Suprapubic skin (tissue), 4 donors: ENCODE measurements at regions not wholly inside any gene's neighbourhood (a gene's known extent, or its start where the extent isn't known, plus 50 kb on each side); places are given as distances from the start of the nearest gene placed in this dataset.

Source experiments
- DNase-seq, 2 donors: peaks; one replicate each; pipeline ENCODE4 v3.0.0-alpha.2; 2019; ENCODE audit warnings: low spot score in 2 of 2
- H3K27ac ChIP-seq: fragments of 200-600 bp; sonication (generic); one replicate; pipeline ENCODE4 v1.5.1; 2019
- H3K27me3 ChIP-seq: fragments of 200-600 bp; sonication (generic); one replicate; pipeline ENCODE4 v1.5.1; 2019
- H3K36me3 ChIP-seq: fragments of 200-600 bp; sonication (generic); one replicate; pipeline ENCODE4 v1.5.1; 2019
- H3K4me1 ChIP-seq: fragments of 200-600 bp; sonication (generic); one replicate; pipeline ENCODE4 v1.5.1; 2019
- H3K4me3 ChIP-seq: fragments of 200-600 bp; sonication (generic); one replicate; pipeline ENCODE4 v1.5.1; 2019; ENCODE audit warnings: mild to moderate bottlenecking
- H3K9me3 ChIP-seq: fragments of 200-600 bp; sonication (generic); one replicate; pipeline ENCODE4 v1.5.1; 2019
- CTCF ChIP-seq, 2 donors: fragments of 200-600 bp in 1 of 2; fragments of 450-650 bp in 1 of 2; sonication (generic) in 1 of 2; IDR thresholded peaks; one replicate each; pipeline ENCODE4 v1.5.1; 2016 to 2019; ENCODE audit warnings: antibody characterized with exemption in 2 of 2, mild to moderate bottlenecking in 1 of 2, moderate library complexity in 1 of 2
- EP300 ChIP-seq: sonication (generic); formaldehyde crosslinking; IDR thresholded peaks from one replicate; pipeline ENCODE4 v1.6.1; 2017; ENCODE audit warnings: antibody characterized with exemption
- POLR2A ChIP-seq, 2 donors: fragments of 450-650 bp; IDR thresholded peaks; one replicate each; pipeline ENCODE4 v1.6.1; 2017; ENCODE audit warnings: antibody characterized with exemption in 2 of 2, mild to moderate bottlenecking in 2 of 2, moderate library complexity in 2 of 2
- POLR2AphosphoS5 ChIP-seq, 3 donors: sonication (generic); formaldehyde crosslinking; IDR thresholded peaks; one replicate each; pipeline ENCODE4 v1.6.1; 2017; ENCODE audit warnings: antibody characterized with exemption in 3 of 3
- WGBS: methylation state at CpG from one replicate; pipeline ENCODE4 v1.1.5; 2018; 5-methylcytosine and 5-hydroxymethylcytosine counted together

GRCh38 chr13:73397496-73398305 is 338.9 kb downstream of the KLF5 start:
- WGBS = 83% methylated on average over 8 of the region's 8 CpGs
- H3K36me3 ChIP-seq = no peaks in the 10 kb centered on the region
- no peaks in the 10 kb centered on the region for H3K27me3 ChIP-seq
- H3K9me3 ChIP-seq = no peaks in the 10 kb centered on the region
- TF ChIP-seq POLR2AphosphoS5 (IDR thresholded peaks at IDR 0.05) = no peak
- no peak for TF ChIP-seq EP300
- no peak for TF ChIP-seq POLR2A (IDR thresholded peaks at IDR 0.05)
- no peak for TF ChIP-seq CTCF (IDR thresholded peaks at IDR 0.05)
- DNase-seq = no peak
- H3K27ac ChIP-seq = no peak overlapping the region
- no peak overlapping the region for H3K4me3 ChIP-seq
- peaks cover 21% of the 10 kb centered on the region for H3K4me1 ChIP-seq

- Histone ChIP-seq H3K36me3 (no peaks in the 10 kb centered on the region), H3K27ac (no peak overlapping the region), H3K4me1 (peaks cover 8% of the 10 kb centered on the region), H3K4me3 (no peak overlapping the region), H3K9me3 (no peaks in the 10 kb centered on the region), H3K27me3 (no peaks in the 10 kb centered on the region)
- no peak for DNase-seq
- TF ChIP-seq CTCF (IDR thresholded peaks at IDR 0.05) = no peak
- no peak for TF ChIP-seq POLR2A (IDR thresholded peaks at IDR 0.05)
- no peak for TF ChIP-seq EP300
- no peak for TF ChIP-seq POLR2AphosphoS5 (IDR thresholded peaks at IDR 0.05)
These were observed 335.3 kb downstream of the KLF5 start for GRCh38 chr13:73394066-73394465.

GRCh38 chr13:73390100-73390499 is 331.3 kb downstream of the KLF5 start:
- no peak for TF ChIP-seq CTCF (IDR thresholded peaks at IDR 0.05)
- TF ChIP-seq EP300 = no peak
- no peak for TF ChIP-seq POLR2AphosphoS5 (IDR thresholded peaks at IDR 0.05)
- TF ChIP-seq POLR2A (IDR thresholded peaks at IDR 0.05) = no peak
- no peaks in the 10 kb centered on the region for H3K36me3 ChIP-seq
- no peak for DNase-seq
- WGBS = 90% methylated on average over 2 of the region's 2 CpGs
- H3K27ac ChIP-seq = no peak overlapping the region
- H3K27me3 ChIP-seq = no peaks in the 10 kb centered on the region
- no peaks in the 10 kb centered on the region for H3K9me3 ChIP-seq
- H3K4me1 ChIP-seq = no peaks in the 10 kb centered on the region
- H3K4me3 ChIP-seq = no peak overlapping the region

GRCh38 chr13:73388586-73388985 is 329.8 kb downstream of the KLF5 start:
- Histone ChIP-seq H3K9me3 (no peaks in the 10 kb centered on the region), H3K27ac (no peak overlapping the region), H3K27me3 (no peaks in the 10 kb centered on the region), H3K36me3 (no peaks in the 10 kb centered on the region), H3K4me1 (no peaks in the 10 kb centered on the region), H3K4me3 (no peak overlapping the region)
- no peak for DNase-seq
- TF ChIP-seq EP300 (no peak), POLR2A (IDR thresholded peaks at IDR 0.05) (no peak), CTCF (IDR thresholded peaks at IDR 0.05) (no peak), POLR2AphosphoS5 (IDR thresholded peaks at IDR 0.05) (no peak)

- DNase-seq = no peak
- Histone ChIP-seq H3K27ac (no peak overlapping the region), H3K27me3 (no peaks in the 10 kb centered on the region), H3K9me3 (no peaks in the 10 kb centered on the region), H3K4me3 (no peak overlapping the region), H3K36me3 (no peaks in the 10 kb centered on the region), H3K4me1 (no peaks in the 10 kb centered on the region)
- WGBS = 87% methylated on average over 6 of the region's 6 CpGs
- TF ChIP-seq CTCF (IDR thresholded peaks at IDR 0.05) (no peak), POLR2AphosphoS5 (IDR thresholded peaks at IDR 0.05) (no peak), EP300 (no peak), POLR2A (IDR thresholded peaks at IDR 0.05) (no peak)
These were observed 328.5 kb downstream of the KLF5 start for GRCh38 chr13:73387318-73387717.
